Esophagus muscularis mucosa (tissue), 3 donors: ENCODE measurements at regions not wholly inside any gene's neighbourhood (a gene's known extent, or its start where the extent isn't known, plus 50 kb on each side); places are given as distances from the start of the nearest gene placed in this dataset.
"Not testable (repeated sequence)": the region's sequence is repeated elsewhere in the genome, so short reads cannot be mapped to it uniquely, and the experiment has no call there.

Experiments used
- CTCF ChIP-seq, 3 experiments: fragments of 200-600 bp in 2 of 3; fragments of 450-650 bp in 1 of 3; sonication (generic) in 2 of 3; IDR thresholded peaks; one replicate each; pipeline ENCODE4 v1.5.1; 2017 to 2019; ENCODE audit warnings: antibody characterized with exemption in 3 of 3, mild to moderate bottlenecking in 2 of 3, moderate library complexity in 1 of 3
- POLR2AphosphoS5 ChIP-seq, 2 donors: sonication (generic); formaldehyde crosslinking; IDR thresholded peaks; one replicate each; pipeline ENCODE4 v1.6.1; 2017; ENCODE audit warnings: antibody characterized with exemption in 2 of 2

GRCh38 chr4:8983921-8984320, 112.3 kb upstream of the HMX1 start:
- TF ChIP-seq CTCF, POLR2AphosphoS5 (IDR thresholded peaks at IDR 0.05): not testable (repeated sequence)
